NOMO-1 treated with dmso at 0.1 percent for 144 hours (cell line): ENCODE measurements at regions not wholly inside any gene's neighbourhood (a gene's known extent, or its start where the extent isn't known, plus 50 kb on each side); places are given as distances from the start of the nearest gene placed in this dataset.
"Not testable (repeated sequence)": the region's sequence is repeated elsewhere in the genome, so short reads cannot be mapped to it uniquely, and the experiment has no call there.

Experiments
- DNase-seq: peaks from one replicate; lab custom pipeline; 2025; ENCODE audit not compliant: unreplicated experiment; lab: John Stamatoyannopoulos, UW

DNA sequence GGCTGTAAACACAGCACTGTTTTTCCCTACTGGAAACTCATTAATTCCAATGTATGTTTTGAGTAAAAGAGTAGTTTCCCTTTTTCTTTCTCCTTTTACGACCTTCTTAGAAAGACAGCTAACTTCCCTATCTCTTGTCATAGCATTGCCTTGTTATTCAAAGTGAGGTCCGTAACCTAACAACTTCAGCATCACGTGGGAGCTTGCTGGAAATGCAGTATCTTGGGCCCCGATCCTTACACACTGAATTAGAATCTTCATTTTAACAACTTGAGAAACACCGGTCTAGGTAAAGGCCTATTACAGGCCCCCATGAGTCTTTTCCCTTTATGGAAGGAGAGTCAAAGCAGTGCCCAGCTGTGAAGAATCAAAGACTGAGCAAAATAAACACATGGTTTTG lies 230.7 kb upstream of the PRKD1 start:
- no peak for DNase-seq

DNA sequence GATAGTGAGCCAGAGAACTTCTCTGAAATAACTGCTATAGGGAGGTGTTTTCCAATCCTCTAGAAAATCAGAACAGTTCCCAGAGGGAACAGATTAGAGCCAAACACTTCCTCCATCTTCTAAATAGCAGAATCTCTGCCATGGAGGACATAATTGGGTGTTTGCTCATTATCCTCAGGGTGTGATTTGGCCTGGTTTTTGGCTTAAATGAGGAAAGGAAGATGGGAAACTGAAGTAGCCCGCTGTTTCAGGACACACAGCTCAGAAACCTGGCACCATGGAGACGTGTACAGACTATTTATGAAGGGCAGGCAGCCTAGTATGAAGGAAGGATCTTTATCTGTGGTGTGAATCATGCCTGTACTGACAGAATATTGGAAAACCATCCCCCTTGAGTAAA lies 231.7 kb upstream of the PRKD1 start:
- DNase-seq = no peak

DNA sequence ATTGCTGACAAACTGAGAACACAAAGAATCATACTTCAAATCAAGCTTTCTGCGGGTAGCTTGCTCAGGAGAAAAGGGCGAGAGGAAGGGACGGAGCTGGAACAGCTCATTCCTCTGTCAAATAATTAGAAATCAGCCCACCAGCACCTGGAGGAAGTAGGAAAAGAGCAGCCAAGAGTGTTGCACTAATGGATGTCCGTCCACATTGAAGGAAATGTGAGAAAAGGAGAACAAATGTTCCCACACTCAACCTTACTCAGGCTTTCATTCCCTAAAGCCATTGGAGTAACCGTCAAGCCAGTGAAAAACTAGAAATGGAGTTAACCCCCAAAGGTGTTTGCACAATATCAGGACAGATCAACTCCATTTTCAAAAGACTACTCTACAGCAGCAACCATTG lies 233.0 kb upstream of the PRKD1 start:
- DNase-seq = no peak

DNA sequence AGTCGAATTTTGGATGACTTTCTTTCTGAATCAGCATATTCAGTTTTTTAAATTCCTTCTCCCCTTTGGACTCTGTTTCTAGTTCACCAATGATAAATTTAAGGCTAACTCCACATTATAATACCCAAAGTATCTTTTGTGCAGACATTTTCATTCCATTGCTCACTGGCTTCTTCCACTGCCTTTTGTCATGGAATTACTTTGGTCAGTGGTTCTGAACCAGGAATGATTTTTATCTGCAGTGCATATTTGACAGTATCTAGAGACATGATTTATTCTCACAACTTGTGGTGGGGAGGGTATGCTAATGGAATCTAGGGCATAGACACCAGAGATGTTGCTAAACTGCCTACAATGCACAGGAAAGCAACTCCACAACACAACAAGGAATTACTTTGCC lies 234.4 kb upstream of the PRKD1 start:
- DNase-seq = no peak

DNA sequence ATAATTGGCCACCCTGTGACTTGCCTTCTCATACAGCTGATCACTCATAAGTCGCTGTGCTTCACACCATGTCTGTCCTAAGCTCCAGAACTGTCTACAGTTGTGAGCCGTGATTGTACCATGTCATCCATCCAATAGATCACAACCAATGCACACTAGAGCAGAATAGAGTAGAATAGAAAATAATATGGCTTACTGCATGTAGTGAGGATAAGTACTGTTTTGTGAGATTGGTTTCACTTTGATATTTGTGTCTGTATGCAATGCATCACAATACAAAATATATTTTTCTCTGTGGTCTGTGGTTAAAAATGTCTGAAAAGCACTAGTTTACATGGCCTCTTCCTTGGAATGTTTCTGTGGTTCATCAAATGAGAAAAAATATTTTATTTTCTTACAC lies 237.6 kb upstream of the PRKD1 start:
- no peak for DNase-seq

DNA sequence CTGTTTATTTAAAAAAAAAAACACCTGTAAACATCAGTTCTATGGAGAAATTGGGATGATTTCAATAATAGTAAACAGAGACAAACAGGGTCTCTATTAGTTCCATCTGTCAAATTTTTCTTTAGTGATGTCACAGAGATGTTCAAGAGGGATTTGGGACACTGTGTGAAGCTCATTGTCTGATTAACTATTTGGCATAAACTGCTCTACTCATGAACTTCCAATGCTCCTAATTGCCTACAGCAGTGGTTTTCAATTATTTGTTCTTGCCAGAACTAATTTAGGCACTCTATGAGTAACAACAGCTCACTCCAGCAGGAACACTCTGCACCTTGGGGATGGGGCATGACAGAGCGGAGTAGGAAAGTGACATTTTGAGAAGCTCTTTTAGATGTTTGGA lies 250.1 kb upstream of the PRKD1 start:
- DNase-seq = no peak

DNA sequence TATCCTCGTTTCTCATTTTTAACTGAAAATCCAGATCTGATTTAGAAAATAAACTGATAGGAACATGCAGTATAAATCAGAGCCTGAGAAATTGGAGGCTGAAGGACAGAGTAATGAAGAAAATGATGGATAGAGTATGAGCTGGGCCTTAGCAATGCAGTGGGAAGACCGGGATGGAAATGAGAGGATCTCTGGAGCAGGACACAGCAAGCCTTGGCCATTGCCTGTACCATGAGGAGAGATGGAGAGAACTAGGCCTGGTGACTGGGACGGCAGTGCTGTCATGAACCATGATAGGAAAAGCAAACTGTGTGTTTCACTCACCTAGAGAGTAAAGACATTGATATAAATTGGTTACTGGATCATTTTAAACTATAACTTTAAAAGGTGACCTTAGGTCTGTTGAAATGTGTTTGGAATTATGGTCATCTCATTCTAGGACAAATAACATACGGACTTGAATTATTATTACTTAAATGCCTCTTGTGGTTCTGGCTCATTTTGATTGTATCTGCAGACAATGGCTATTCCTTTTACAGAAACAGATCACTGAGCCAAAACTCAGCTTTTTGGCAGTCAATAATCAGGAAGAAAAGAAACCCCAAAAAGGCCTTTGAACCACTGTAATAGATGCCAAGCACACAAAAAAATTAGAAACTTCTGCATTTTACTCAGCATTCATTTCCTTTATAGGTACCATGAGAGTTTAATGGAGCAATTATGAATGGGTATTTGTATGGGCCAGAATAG lies 251.9 kb upstream of the PRKD1 start:
- no peak for DNase-seq

DNA sequence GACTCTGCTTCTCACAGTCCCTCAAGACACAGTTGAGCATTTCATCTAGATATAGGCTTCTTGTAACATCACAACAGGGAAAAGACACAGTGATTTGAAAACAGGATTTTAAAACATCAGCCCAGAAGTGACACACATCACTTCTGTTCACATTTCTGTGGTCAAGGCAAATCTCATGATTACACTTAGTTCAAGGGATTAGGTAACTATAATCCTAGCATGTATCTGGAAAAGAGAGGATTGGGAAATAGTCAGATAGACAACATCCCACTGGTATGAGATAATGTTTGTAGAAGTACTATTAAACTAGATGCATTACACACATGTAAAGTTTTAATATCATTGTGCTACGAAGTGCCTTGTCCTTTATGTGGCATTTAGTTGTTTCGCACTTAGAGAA lies 252.6 kb upstream of the PRKD1 start:
- no peak for DNase-seq

DNA sequence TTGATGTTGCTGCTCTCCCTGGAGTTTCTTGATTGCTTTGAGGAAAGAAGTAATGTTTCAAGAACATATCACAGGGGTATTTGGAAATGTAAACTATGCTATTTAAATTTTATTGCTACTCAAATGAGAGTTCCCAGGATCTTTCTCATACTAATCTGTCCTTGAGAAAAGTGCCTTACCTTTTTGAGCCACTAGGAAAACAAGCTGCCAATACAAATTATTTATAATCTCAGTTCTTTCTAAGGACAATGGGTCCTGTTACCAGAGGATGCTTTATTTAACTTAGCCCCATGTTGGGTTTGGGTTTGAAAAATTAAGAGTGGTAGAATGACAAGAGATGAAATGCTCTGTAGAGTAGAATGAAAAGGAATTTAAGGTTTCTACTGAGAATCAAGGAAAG lies 258.2 kb upstream of the PRKD1 start:
- DNase-seq = no peak

DNA sequence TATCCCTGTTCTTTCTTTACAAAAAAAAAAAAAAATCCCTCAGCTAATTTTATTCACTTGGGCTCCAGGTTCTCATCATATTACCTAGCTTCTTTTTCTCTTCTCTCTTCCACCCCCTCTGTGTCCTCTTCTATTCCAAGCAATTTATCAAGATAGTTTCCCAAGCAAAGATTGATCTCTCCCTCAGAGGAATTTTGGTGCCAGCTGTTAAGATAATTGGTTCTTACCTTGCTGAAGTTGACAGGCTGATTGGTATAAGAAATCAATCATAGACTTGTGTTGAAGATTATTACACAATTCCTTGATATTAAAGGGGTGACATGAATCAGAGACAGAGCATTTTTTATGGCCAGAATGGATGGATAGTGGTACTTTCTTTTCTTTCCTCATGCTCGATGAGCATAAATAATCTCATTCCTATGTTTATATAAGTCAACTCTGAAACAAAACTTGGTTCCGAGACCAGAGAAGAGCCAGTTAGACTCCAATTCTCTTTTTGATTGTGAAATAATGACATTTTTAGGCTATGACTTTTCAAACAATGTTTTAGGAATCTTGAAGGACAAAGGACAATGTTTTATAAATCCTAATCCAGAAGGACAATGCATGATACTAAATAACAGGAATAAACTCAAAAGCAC lies 264.1 kb upstream of the PRKD1 start:
- DNase-seq = no peak

DNA sequence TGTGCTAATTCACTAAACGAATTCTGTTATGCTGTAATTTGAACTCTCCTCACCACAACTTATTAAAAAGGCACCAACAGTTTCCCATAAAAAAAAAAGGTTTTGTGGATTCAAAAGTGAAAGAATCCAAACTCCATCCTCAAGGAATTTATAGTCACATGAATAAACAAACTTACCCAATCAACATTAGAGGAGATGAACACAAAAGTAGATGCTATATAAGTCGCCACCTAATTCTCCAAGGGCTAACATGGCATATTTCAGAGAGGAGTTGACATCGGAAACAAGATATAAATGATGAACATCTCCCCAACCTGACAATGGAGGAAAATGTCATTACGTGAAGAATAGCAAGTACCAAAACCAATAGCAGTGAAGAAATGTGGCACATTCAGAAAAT lies 265.5 kb upstream of the PRKD1 start:
- no peak for DNase-seq

DNA sequence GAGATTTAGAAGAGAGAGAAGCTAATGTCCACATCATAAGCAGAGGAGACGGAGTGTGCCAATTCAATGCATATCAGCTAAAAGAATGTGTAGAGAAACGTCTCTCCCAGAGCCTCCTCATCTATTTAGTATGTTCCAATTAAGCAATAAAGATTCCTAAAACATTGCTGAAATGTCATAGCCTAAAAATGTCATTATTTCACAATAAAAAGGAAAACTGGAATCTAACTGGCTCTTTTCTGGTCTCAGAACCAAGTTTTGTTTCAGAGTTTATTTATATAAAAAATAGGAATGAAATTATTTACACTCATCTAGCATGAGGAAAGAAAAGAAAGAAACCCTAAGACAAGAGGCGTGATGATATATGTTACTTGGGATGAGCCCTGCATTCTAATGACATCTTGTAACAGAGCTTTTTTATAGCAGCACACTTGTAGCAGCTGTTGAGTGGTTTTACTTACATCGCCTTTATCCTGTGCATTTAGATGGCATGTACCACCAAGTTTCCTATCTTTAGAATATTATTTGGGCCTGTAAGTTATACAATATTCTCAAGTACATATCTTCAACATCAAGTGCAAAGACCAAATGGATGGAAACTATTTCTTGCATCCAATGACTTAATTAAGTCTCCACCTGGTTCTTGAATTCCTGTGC lies 266.3 kb upstream of the PRKD1 start:
- DNase-seq = no peak

DNA sequence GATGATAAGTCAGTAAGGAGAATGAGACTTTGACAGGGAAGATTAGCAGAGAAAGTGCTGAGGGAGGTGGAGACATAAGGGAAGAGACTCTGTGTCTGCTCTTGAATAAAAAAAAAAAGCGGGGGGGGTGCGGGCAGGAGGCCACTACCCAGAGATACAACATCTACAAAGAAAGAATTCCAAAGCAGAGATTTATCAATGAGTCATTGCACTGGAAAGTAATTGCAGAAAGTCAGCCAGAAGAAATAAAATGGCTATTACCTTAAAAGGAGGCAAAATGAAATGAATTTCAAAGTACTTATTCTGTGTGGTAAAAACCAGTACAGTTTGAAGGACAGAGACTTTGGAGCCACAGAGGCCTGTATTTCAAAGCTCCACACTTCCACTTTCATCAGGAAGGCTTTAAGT lies 267.1 kb upstream of the PRKD1 start:
- no peak for DNase-seq

DNA sequence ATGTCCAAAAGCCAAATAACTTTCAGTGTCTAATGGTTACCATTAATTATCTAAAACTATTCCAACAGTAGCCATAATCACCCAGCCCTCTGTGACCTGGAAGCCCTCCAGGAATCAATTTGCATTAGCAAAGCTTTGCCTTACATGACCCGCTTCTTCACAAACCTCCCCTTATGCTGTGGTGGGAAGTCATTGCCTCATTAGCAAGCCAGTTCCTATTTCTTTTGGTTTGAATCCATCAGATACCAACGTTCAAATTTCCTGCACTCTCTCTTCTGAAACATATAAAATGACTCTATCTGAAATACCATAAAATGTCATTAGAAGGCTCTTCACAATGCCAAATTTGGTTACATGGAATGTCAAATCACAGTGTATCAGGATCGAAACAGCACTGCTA lies 268.3 kb upstream of the PRKD1 start:
- DNase-seq = no peak

DNA sequence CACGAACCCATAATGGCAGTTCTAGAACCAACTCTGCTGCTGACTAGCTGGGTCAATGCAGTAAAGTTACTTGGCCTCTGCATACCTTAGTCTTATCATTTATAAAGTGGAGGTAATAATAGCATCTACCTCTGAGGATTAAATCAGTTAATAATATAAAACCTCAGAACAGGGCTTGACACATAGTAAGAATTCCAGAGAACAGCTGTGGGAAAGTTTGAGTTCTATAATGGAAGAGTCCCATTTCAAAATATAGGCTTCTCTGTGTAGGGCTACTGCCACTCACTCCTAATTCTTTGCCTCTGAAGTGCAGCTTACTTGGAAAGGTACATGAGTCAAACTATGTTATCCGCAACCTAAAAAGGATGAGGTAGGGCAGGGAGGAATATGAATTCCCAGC lies 269.2 kb upstream of the PRKD1 start:
- DNase-seq = no peak

DNA sequence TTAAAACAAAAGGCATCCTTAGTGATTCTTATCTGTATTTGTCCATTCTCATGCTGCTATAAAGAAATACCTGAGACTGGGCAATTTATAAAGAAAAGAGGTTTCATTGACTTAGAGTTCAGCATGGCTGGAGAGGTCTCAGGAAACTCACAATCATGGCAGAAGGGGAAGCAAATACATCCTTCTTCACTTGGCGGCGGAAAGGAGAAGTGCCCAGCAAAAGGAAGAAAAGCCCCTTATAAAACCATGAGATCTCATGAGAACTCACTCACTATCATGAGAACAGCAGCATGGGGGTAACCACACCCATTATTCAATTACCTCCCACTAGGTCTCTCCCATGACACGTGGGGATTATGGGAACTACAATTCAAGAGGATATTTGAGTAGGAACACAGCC lies 271.1 kb upstream of the PRKD1 start:
- not testable (repeated sequence) for DNase-seq

DNA sequence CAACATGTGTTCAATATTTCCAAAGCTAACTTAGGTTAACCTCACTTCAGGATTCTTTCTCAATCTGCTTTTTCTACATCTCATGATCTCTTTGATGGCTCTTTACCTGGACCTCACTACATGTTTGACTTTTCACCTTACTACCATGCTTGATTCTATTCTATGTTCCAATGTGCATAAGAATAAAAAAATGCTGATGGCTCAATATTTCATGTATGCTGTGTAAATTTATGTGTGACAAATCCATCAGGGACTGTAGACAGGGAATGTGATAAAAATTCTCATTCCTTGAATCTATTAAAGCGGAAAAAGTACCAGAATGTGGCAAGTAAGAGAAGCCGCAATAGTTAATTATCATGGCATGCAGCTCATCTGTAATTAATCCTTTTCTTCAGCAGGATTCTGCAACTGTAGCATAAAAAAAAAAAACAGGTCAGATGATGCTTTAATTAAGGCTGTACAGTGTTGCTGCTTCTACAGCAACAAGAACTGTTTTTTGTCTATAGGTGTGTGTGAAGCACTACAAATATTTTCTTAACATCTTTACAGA lies 276.9 kb upstream of the PRKD1 start:
- no peak for DNase-seq

DNA sequence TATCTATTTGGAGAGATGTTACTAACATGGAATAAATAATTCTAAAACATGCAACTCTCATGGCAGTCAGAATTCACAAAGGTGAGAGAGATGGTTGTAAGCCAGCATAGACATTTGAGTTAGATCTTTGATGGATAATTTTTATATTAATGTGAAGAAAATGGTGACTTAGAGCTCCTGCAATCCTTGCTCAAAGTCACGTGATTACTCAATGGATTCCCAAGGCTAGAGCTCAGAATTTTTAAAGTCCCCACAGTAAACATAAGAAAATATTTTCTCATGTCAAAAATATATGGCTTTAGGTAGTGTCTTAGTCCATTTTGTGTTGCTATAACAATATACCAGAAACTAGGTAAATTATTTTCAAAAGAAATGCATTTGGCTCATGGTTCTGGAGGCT lies 281.5 kb upstream of the PRKD1 start:
- no peak for DNase-seq

DNA sequence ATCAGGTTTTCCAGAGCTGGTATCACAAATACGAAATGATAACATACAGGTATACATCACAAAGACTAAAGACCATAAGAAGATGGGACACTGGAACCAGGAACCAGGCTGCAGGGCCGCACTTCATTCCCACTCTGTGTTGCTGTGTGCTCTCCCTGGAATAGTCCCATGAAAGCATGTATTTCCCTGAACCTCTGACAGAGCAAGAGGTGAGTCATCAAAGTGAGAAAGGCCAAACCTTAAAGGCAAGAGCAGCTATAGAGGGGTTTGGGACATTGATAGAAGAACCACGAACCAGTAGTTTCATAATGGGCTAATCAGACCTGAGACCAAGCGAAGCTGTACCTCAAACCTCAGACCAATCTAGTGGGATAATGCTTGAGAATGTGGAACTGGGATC lies 283.0 kb upstream of the PRKD1 start:
- DNase-seq = no peak

DNA sequence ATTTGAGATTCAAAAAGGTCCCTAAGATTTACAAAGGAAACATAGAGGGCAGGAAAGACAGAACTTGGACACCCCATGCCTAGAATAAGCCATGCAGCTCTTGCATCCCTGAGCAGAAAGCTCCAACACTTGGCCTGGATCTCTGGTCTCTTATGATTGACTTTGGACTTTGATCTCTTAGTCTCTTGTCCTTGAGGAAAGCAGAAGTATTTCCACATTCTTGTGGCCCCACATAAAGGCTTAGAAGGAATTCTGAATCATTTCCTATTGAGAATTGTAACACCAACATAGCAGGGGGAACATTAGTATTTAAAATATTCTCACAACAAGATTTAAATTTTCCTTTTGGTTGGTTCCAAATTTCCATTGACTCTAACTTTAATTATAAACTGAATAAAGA lies 283.7 kb upstream of the PRKD1 start:
- no peak for DNase-seq

DNA sequence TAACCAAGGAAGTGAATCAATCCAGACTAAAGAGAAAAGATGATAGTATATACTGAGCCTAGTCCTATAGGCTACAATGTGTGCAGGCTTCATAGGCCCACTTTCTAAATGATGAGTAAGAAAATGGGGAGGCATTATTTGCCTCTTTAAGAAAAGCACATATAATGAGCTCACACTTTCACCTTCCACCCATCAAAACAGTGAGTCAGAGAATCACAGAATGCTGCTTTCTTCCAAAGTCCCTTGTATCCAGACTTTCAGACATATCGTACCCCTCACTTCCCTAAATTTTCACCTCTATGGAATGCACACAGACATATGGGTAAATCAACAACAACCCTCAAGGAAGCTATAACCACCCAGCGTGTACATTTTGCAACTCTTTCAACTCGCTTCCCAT lies 286.4 kb upstream of the PRKD1 start:
- no peak for DNase-seq

DNA sequence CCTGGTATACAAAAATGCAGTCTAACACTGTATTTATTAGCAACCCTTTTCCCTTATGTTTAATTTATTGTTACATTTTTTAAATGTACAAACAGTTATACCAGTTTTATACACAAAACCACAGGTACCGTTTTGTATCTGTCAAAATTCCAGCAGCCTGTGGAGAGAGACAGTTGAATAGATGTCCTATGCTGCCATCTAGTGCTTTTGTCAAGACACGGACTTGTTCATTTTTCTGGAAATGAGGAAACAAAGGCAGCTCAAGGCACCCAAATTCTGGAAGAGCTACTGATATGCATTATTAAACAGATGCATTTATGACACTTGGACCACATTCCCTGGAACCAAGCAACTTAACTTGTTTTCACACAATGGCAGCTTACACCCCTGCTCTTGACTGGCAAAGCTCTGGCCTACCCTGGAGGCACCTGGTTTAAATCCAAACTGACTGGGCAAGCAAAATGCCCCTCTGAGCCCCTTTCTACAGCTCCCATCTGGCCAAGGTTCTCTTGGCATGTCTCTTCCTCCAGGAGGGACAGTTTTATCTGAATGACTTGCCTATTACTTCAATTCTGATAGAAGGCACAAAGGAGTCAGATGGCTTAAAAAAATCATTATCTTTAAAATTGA lies 286.9 kb upstream of the PRKD1 start:
- no peak for DNase-seq
